Liver (tissue), 8 donors: ENCODE measurements at regions not wholly inside any gene's neighbourhood (a gene's known extent, or its start where the extent isn't known, plus 50 kb on each side); places are given as distances from the start of the nearest gene placed in this dataset.

ENCODE experiments used
- DNase-seq: peaks from one replicate; pipeline ENCODE4 v3.0.0-alpha.2; 2017; ENCODE audit warnings: low spot score
- H3K27ac ChIP-seq, 2 donors: one replicate each; pipeline ENCODE4 v1.7.0; 2013; ENCODE audit warnings: inconsistent platforms in 2 of 2, low read length in 2 of 2, control low read depth in 1 of 2, low read depth in 1 of 2, mild to moderate bottlenecking in 1 of 2
- H3K27me3 ChIP-seq, 4 donors: one replicate each; pipeline versions ENCODE4 v1.6.1 to v1.7.0; 2013; ENCODE audit warnings: low read length in 3 of 4, inconsistent platforms in 1 of 4, mild to moderate bottlenecking in 1 of 4, moderate library complexity in 1 of 4; ENCODE audit not compliant: control insufficient read depth in 4 of 4, insufficient read depth in 4 of 4
- H3K36me3 ChIP-seq, 4 donors: one replicate each; pipeline versions ENCODE4 v1.6.1 to v1.7.0; 2013; ENCODE audit warnings: low read length in 3 of 4, mild to moderate bottlenecking in 3 of 4, low read depth in 1 of 4, moderate library complexity in 1 of 4; ENCODE audit not compliant: control insufficient read depth in 4 of 4, insufficient read depth in 3 of 4
- H3K4me1 ChIP-seq, 4 donors: one replicate each; pipeline versions ENCODE4 v1.6.1 to v1.7.0; 2013; ENCODE audit warnings: low read length in 3 of 4, mild to moderate bottlenecking in 3 of 4, moderate library complexity in 1 of 4; ENCODE audit not compliant: control insufficient read depth in 4 of 4, insufficient read depth in 4 of 4
- H3K4me3 ChIP-seq, 3 donors: one replicate each; pipeline versions ENCODE4 v1.6.1 to v1.7.0; 2013; ENCODE audit warnings: low read length in 3 of 3, control low read depth in 1 of 3, low read depth in 1 of 3, mild to moderate bottlenecking in 1 of 3
- H3K9ac ChIP-seq, 2 donors: one replicate each; pipeline ENCODE4 v1.7.0; 2013; ENCODE audit warnings: low read length in 2 of 2, mild to moderate bottlenecking in 2 of 2, moderate library complexity in 2 of 2, control low read depth in 1 of 2, low read depth in 1 of 2
- H3K9me3 ChIP-seq, 4 donors: one replicate each; pipeline versions ENCODE4 v1.6.1 to v1.7.0; 2013; ENCODE audit warnings: low read length in 3 of 4; ENCODE audit not compliant: control insufficient read depth in 4 of 4
- ATF3 ChIP-seq: IDR thresholded peaks from 2 replicates; pipeline ENCODE4 v1.6.1; 2016; ENCODE audit warnings: antibody characterized with exemption
- CTCF ChIP-seq: fragments of 150-350 bp; IDR thresholded peaks from 2 replicates; pipeline ENCODE4 v1.5.1; 2017; ENCODE audit warnings: improper control_type of control experiment, low read depth, low read length; ENCODE audit not compliant: missing input control
- EGR1 ChIP-seq, 2 donors: IDR thresholded peaks; 2 replicates each; pipeline ENCODE4 v1.6.1; 2016 to 2018; ENCODE audit warnings: antibody characterized with exemption in 2 of 2, low read depth in 2 of 2
- FOXA2 ChIP-seq: IDR thresholded peaks from 2 replicates; pipeline ENCODE4 v1.6.1; 2016; ENCODE audit warnings: antibody characterized with exemption
- GABPA ChIP-seq, 2 donors: IDR thresholded peaks in 1 of 2; conservative IDR thresholded peaks in 1 of 2; 2 replicates each; pipeline ENCODE4 v1.6.1; 2016; ENCODE audit warnings: antibody characterized with exemption in 2 of 2, mild to moderate bottlenecking in 1 of 2, moderate library complexity in 1 of 2
- HNF4A ChIP-seq, 2 donors: conservative IDR thresholded peaks; 2 replicates each; pipeline ENCODE4 v1.6.1; 2016; ENCODE audit warnings: antibody characterized with exemption in 2 of 2, mild to moderate bottlenecking in 2 of 2
- MAX ChIP-seq: IDR thresholded peaks from 2 replicates; pipeline ENCODE4 v1.6.1; 2016; ENCODE audit warnings: antibody characterized with exemption
- NR2F2 ChIP-seq: IDR thresholded peaks from 2 replicates; pipeline ENCODE4 v1.6.1; 2016; ENCODE audit warnings: antibody characterized with exemption
- RAD21 ChIP-seq, 2 donors: IDR thresholded peaks; 2 replicates each; pipeline ENCODE4 v1.6.1; 2016; ENCODE audit warnings: antibody characterized with exemption in 2 of 2, mild to moderate bottlenecking in 2 of 2
- REST ChIP-seq: IDR thresholded peaks from 2 replicates; pipeline ENCODE4 v1.6.1; 2016; ENCODE audit warnings: antibody characterized with exemption, mild to moderate bottlenecking
- RXRA ChIP-seq, 2 donors: IDR thresholded peaks; 2 replicates each; pipeline ENCODE4 v1.6.1; 2017 to 2018; ENCODE audit warnings: antibody characterized with exemption in 2 of 2, mild to moderate bottlenecking in 1 of 2
- SP1 ChIP-seq: IDR thresholded peaks from 2 replicates; pipeline ENCODE4 v1.6.1; 2018; ENCODE audit warnings: antibody characterized with exemption, mild to moderate bottlenecking
- TAF1 ChIP-seq: conservative IDR thresholded peaks from 2 replicates; pipeline ENCODE4 v1.6.1; 2016; ENCODE audit warnings: antibody characterized with exemption, mild to moderate bottlenecking
- YY1 ChIP-seq: IDR thresholded peaks from 2 replicates; pipeline ENCODE4 v1.6.1; 2016; ENCODE audit warnings: antibody characterized with exemption, mild to moderate bottlenecking
- ZBTB33 ChIP-seq: IDR thresholded peaks from 2 replicates; pipeline ENCODE4 v1.6.1; 2016; ENCODE audit warnings: antibody characterized with exemption
- WGBS: extraction: QIAGEN DNeasy Blood & Tissue Kit; methylation state at CpG from one replicate; pipeline ENCODE4 v1.1.7; 2013; 5-methylcytosine and 5-hydroxymethylcytosine counted together
- donor health status: healthy.
- donor health status: healthy.
- donor health status: healthy.
- donor health status: healthy.
- donor health status: healthy.

- TF ChIP-seq CTCF (no peak), NR2F2 (no peak), EGR1 (IDR thresholded peaks at IDR 0.05; ENCODE audit: low read depth in 2 of 2) (no peak), YY1 (no peak), MAX (no peak), RXRA (IDR thresholded peaks at IDR 0.05) (no peak), FOXA2 (no peak)
- no peaks in the 10 kb centered on the region for H3K27me3 ChIP-seq
- H3K9ac ChIP-seq = no peak overlapping the region
- no peak overlapping the region for H3K4me3 ChIP-seq
- no peaks in the 10 kb centered on the region for H3K36me3 ChIP-seq
- peaks cover 0 to 10% (median 2%) of the 10 kb centered on the region in 4 donors for H3K9me3 ChIP-seq
- no peak overlapping the region for H3K27ac ChIP-seq
- 43% methylated on average over 2 of the region's 2 CpGs for WGBS
- H3K4me1 ChIP-seq = no peaks in the 10 kb centered on the region
- no peak for DNase-seq
Measured at GRCh38 chr6:99178168-99178567, 171.3 kb downstream of the FAXC start.

- WGBS = 77% methylated on average over 2 of the region's 2 CpGs
- no peak overlapping the region for H3K4me3 ChIP-seq
- peaks cover 0 to 10% (median 2%) of the 10 kb centered on the region in 4 donors for H3K9me3 ChIP-seq
- no peaks in the 10 kb centered on the region for H3K36me3 ChIP-seq
- no peak for TF ChIP-seq EGR1 (IDR thresholded peaks at IDR 0.05; ENCODE audit: low read depth in 2 of 2)
- no peak for TF ChIP-seq RAD21 (IDR thresholded peaks at IDR 0.05)
- TF ChIP-seq SP1 = no peak
- no peak for TF ChIP-seq FOXA2
- no peak for TF ChIP-seq HNF4A (conservative IDR thresholded peaks at IDR 0.05)
- TF ChIP-seq MAX = no peak
- TF ChIP-seq ATF3 = no peak
- no peak for TF ChIP-seq CTCF
- TF ChIP-seq ZBTB33 = no peak
- TF ChIP-seq GABPA (IDR thresholded peaks at IDR 0.05 in 1 of 2, conservative IDR thresholded peaks at IDR 0.05 in 1 of 2) = no peak
- TF ChIP-seq NR2F2 = no peak
- no peak for TF ChIP-seq REST
- TF ChIP-seq TAF1 = no peak
- no peak for DNase-seq
- no peak overlapping the region for H3K27ac ChIP-seq
- H3K27me3 ChIP-seq = no peaks in the 10 kb centered on the region
- H3K4me1 ChIP-seq = no peaks in the 10 kb centered on the region
- no peak overlapping the region for H3K9ac ChIP-seq
Measured at GRCh38 chr6:99177736-99178135, 171.7 kb downstream of the FAXC start.
